OCI-LY7 (cell line): ENCODE measurements at regions not wholly inside any gene's neighbourhood (a gene's known extent, or its start where the extent isn't known, plus 50 kb on each side); places are given as distances from the start of the nearest gene placed in this dataset.

ENCODE experiments used
- BruUV-seq: library from RNA; stranded (reverse); fragments of 400-500 nt; replicated peaks from 2 replicates; lab custom pipeline; 2021; lab: Mats Ljungman, UMichigan
- CTCF ChIA-PET: fragments of 300-600 bp; sonication (Branson Sonifier 250); formaldehyde crosslinking; loops from one replicate; lab custom pipeline; 2022; ENCODE audit warnings: antibody characterized with exemption; ENCODE audit not compliant: unreplicated experiment; lab: Charles Lee
- POLR2A ChIA-PET: fragments of 300-600 bp; sonication (Branson Sonifier 250); formaldehyde crosslinking; loops from one replicate; lab custom pipeline; 2022; ENCODE audit warnings: antibody characterized with exemption; lab: Charles Lee
- DNase-seq: peaks from one replicate; pipeline ENCODE4 v3.0.0-alpha.2; 2015; ENCODE audit warnings: low spot score
- H2AFZ ChIP-seq: fragments of 200-600 bp; sonication (generic), shearing (Covaris generic); 2 replicates; pipeline ENCODE4 v1.6.1; 2014; ENCODE audit warnings: mild to moderate bottlenecking, antibody characterized with exemption, low read length, moderate library complexity
- H3K27ac ChIP-seq: fragments of 200-600 bp; sonication (generic); 2 replicates; pipeline ENCODE4 v1.5.1; 2014; ENCODE audit warnings: mixed run types, low read depth, mild to moderate bottlenecking, moderate library complexity, low read length, inconsistent platforms; ENCODE audit not compliant: poor library complexity, severe bottlenecking
- H3K36me3 ChIP-seq: fragments of 200-600 bp; sonication (generic); 2 replicates; pipeline ENCODE4 v1.6.1; 2014; ENCODE audit warnings: mild to moderate bottlenecking, antibody characterized with exemption, low read length, moderate library complexity, mixed read lengths; ENCODE audit not compliant: insufficient read depth
- H3K4me1 ChIP-seq: fragments of 200-600 bp; sonication (generic); 2 replicates; pipeline ENCODE4 v1.5.1; 2014; ENCODE audit warnings: mild to moderate bottlenecking, low read length; ENCODE audit not compliant: insufficient read depth, poor library complexity, severe bottlenecking
- H3K4me2 ChIP-seq: fragments of 200-600 bp; sonication (generic); 2 replicates; pipeline ENCODE4 v1.6.1; 2014; ENCODE audit warnings: mild to moderate bottlenecking, low read length
- H3K4me3 ChIP-seq: fragments of 200-600 bp; sonication (generic); 2 replicates; pipeline ENCODE4 v1.5.1; 2014; ENCODE audit warnings: mild to moderate bottlenecking, low read depth, low read length; ENCODE audit not compliant: poor library complexity, severe bottlenecking
- H3K79me2 ChIP-seq: fragments of 200-600 bp; sonication (generic); 2 replicates; pipeline ENCODE4 v1.6.1; 2016; ENCODE audit warnings: low read depth, mild to moderate bottlenecking, low read length, moderate library complexity, mixed read lengths; ENCODE audit not compliant: insufficient read depth
- H3K9me2 ChIP-seq: fragments of 200-600 bp; sonication (generic); 2 replicates; pipeline ENCODE4 v1.6.1; 2016; ENCODE audit warnings: mild to moderate bottlenecking, low read length, mixed read lengths; ENCODE audit not compliant: insufficient read depth
- H3K9me3 ChIP-seq: fragments of 200-600 bp; sonication (generic); 2 replicates; pipeline ENCODE4 v1.6.1; 2014; ENCODE audit warnings: mild to moderate bottlenecking, mixed run types, low read length, mixed read lengths
- H4K20me1 ChIP-seq: fragments of 200-600 bp; sonication (generic); 2 replicates; pipeline ENCODE4 v1.6.1; 2014; ENCODE audit warnings: mild to moderate bottlenecking, antibody characterized with exemption, low read length, moderate library complexity, mixed read lengths; ENCODE audit not compliant: insufficient read depth
- CTCF ChIP-seq: fragments of 200-600 bp; sonication (generic); conservative IDR thresholded peaks from 2 replicates; pipeline ENCODE4 v1.5.1; 2014; ENCODE audit warnings: mild to moderate bottlenecking, antibody characterized with exemption, low read length, moderate library complexity, mixed read lengths
- EZH2phosphoT487 ChIP-seq: fragments of 200-600 bp; sonication (generic); IDR thresholded peaks from 2 replicates; pipeline ENCODE4 v1.6.1; 2018; ENCODE audit warnings: low read depth, borderline replicate concordance, mild to moderate bottlenecking, mixed run types, antibody characterized with exemption, low read length, moderate library complexity, mixed read lengths
- intact Hi-C: fragments of 100-400 bp; cut with micrococcal nuclease; formaldehyde crosslinking; loops from one replicate; pipeline ENCODE4 v1.10.0; 2022; ENCODE audit not compliant: unreplicated experiment

- H3K4me2 ChIP-seq = no peak overlapping the region
- H4K20me1 ChIP-seq = no peaks in the 10 kb centered on the region
- ChIA-PET CTCF (no interaction called here), POLR2A (no interaction called here)
- H3K27ac ChIP-seq = no peak overlapping the region
- no peaks in the 10 kb centered on the region for H3K36me3 ChIP-seq
- no peaks in the 10 kb centered on the region for H3K9me3 ChIP-seq
- intact Hi-C loops = no loop called here
- no peaks in the 10 kb centered on the region for H3K79me2 ChIP-seq
- BruUV-seq = no TSS peak
- H2AFZ ChIP-seq = no peak overlapping the region
- DNase-seq = no peak
- no peaks in the 10 kb centered on the region for H3K4me1 ChIP-seq
- H3K9me2 ChIP-seq = no peaks in the 10 kb centered on the region
- no peak for TF ChIP-seq CTCF
- no peak overlapping the region for H3K4me3 ChIP-seq
These were observed 363.9 kb downstream of the PPP1R2C start for GRCh38 chrX:42414057-42414456.

- no TSS peak for BruUV-seq
- ChIA-PET CTCF (no interaction called here), POLR2A (interaction anchor here (0.7 kb wide), 1 partner anchor 18 kb away, joined by 3 read pairs; no protein-coding TSS in a partner anchor)
- Histone ChIP-seq H3K9me3 (no peaks in the 10 kb centered on the region), H3K4me2 (no peak overlapping the region), H3K4me1 (no peaks in the 10 kb centered on the region), H3K27ac (no peak overlapping the region), H3K4me3 (no peak overlapping the region), H2AFZ (no peak overlapping the region), H3K9me2 (no peaks in the 10 kb centered on the region), H3K36me3 (no peaks in the 10 kb centered on the region), H3K79me2 (no peaks in the 10 kb centered on the region), H4K20me1 (no peaks in the 10 kb centered on the region)
- no peak for TF ChIP-seq CTCF
- no peak for TF ChIP-seq EZH2phosphoT487
- no peak for DNase-seq
- intact Hi-C loops = no loop called here
These were observed 378.3 kb downstream of the PPP1R2C start for GRCh38 chrX:42399632-42400024.

GRCh38 chrX:42398967-42399631 is 378.9 kb downstream of the PPP1R2C start:
- intact Hi-C loops = no loop called here
- Histone ChIP-seq H4K20me1 (no peaks in the 10 kb centered on the region), H3K79me2 (no peaks in the 10 kb centered on the region), H3K9me2 (no peaks in the 10 kb centered on the region), H3K4me3 (no peak overlapping the region), H3K36me3 (no peaks in the 10 kb centered on the region), H3K4me1 (no peaks in the 10 kb centered on the region), H3K27ac (no peak overlapping the region), H3K9me3 (no peaks in the 10 kb centered on the region), H2AFZ (no peak overlapping the region), H3K4me2 (no peak overlapping the region)
- ChIA-PET CTCF (no interaction called here), POLR2A (interaction anchor here (0.7 kb wide), 1 partner anchor 18 kb away, joined by 3 read pairs; no protein-coding TSS in a partner anchor)
- no TSS peak for BruUV-seq
- no peak for TF ChIP-seq EZH2phosphoT487
- no peak for TF ChIP-seq CTCF
- no peak for DNase-seq
